ENCODE measurements at regions not wholly inside any gene's neighbourhood (a gene's known extent, or its start where the extent isn't known, plus 50 kb on each side); places are given as distances from the start of the nearest gene placed in this dataset.
"Not testable (repeated sequence)": the region's sequence is repeated elsewhere in the genome, so short reads cannot be mapped to it uniquely, and the experiment has no call there.

GRCh38 chr5:100188778-100189177 is 346.4 kb upstream of the FAM174A start:
- DNase-seq: no peak

GRCh38 chr5:100188339-100188738 is 346.8 kb upstream of the FAM174A start:
- no peak for DNase-seq

GRCh38 chr5:100186181-100186580 is 349.0 kb upstream of the FAM174A start:
- DNase-seq: no peak

DNA sequence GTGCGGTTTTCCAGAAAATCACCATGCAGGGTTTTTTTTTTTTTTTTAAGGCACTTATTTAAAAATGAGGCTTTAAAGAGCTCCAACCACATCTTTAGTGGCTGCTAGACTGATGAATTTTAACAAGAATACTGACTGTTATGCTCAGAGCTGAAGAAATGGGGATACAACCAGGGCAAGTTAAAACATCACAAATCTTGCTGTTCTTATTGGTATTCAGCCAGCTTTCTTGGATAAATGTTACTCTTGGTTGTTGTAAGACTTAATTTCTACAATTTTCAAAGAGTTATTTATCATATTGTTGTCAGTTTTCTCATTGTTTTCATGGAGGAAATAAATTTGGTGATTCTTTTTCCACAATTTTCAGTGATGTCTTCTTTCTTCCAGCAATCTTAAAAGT is 352.8 kb upstream of the FAM174A start:
- no peak for DNase-seq

DNA sequence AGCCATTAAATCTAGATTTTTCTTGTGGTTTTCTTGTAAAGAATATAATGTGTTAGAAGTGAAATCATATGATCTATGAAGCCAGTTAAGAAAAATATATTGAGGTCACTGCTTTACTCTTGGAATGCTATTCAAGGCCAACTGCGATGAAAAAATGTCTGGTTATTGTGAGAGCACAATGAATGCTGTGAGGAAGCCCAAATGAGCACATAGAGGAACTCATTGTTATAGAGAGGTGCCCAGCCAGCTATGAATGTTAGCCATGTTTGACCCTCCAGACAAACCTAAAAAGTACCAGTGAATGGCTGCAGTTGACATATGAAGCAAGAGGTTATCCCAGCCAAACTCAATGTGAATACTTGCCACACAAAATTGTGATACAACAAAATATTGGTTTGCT is 359.8 kb upstream of the FAM174A start:
- no peak for DNase-seq

GRCh38 chr5:100165309-100165708 is 369.9 kb upstream of the FAM174A start:
- DNase-seq: no peak

DNA sequence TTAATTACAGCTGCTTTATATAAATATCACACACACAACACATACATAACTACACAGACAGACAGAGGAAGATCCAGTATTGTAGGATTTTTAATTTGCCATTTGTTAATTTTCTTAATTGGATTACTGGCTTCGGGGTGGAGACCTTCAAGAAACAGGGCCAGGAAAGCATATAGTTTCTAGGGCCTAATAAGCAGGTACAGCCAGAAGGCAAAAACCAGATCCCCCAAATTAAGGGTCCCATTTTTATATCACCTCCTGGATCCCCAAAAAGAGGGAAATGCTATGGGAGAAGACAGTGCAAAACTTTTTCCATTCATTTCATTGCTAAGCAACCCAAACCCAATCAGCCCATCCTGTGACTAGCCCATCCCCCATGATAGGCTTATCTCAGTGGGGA is 373.3 kb upstream of the FAM174A start:
- no peak for DNase-seq

DNA sequence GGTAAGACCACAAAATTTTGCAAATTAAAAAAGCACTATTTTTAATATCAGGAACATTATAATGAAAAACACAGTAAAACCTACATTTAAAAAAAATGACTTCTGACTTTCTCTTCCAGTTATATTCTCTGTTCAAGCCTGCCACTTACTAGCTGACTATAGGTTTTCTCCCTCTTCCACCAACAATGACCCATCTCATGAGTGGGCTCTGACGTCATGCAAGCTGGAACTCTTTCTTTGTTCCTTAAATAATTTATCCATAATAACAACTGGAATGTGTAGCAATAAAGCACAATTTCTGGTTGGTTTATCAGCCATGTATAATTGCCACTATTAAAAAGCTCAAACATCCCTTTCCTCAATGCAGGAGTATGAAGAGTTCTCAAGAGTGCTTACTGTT is 378.1 kb upstream of the FAM174A start:
- no peak for DNase-seq

DNA sequence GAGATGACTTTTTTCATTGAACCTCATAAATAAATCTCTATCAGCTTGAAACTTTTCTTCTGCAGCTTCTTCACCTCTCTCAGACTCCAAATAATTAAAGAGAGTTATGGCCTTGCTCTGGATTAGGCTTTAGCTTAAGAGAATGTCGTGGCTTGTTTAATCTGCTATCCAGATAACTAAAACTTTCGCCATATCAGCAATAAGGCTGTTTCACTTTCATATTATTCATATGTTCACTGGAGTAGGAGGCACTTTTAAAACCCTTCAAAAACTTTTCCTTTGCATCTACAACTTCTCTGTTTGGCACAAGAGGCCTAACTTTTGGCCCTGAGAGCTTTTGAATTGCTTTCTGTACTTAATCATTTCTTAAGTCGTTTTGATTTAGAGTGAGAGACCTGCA is 386.9 kb upstream of the FAM174A start:
- no peak for DNase-seq

DNA sequence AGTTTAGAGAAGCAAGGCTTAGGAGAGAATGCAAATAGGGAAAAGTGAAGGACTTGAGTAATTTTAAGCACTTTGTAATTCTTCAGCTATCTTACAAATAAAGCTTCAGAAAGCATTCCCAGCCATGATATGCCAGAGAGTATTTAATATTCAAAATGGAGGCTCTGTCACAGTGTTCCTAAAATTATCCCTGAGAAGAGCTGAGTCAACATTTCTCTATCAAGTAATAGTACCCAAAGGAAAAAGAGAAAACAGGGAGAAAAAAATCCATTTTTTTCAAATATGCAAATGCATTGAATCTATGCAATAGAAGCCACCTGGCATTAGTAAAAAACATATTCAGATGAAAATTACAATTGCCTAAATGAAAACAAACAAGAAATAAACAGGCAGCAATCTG is 392.6 kb upstream of the FAM174A start:
- no peak for DNase-seq

GRCh38 chr5:100131161-100131560 is 404.0 kb upstream of the FAM174A start:
- DNase-seq: no peak

- DNase-seq: no peak
These were observed 404.9 kb upstream of the FAM174A start for GRCh38 chr5:100130307-100130706.

- no peak for DNase-seq
These were observed 415.3 kb upstream of the FAM174A start for GRCh38 chr5:100119903-100120302.

DNA sequence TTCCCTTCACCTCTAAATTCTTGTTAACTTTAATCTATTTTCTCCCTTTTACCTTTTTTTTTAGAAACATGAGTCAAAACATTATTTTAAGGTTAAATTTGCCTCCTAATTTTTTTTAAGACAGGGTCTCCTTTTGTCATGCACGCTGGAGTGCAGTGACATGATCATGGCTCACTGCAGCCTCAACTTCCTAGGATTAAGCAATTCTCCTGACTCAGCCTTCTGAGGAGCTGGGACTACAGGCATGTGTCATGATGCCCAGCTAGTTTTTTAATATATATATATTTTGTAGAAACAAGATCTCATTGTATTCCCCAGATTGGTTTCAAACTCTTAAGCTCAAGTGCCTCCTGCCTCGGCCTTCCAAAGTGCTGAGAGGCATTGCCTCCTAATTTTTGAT is 424.7 kb upstream of the FAM174A start:
- DNase-seq: no peak

- no peak for DNase-seq
These were observed 426.3 kb upstream of the FAM174A start for GRCh38 chr5:100108883-100109282.

DNA sequence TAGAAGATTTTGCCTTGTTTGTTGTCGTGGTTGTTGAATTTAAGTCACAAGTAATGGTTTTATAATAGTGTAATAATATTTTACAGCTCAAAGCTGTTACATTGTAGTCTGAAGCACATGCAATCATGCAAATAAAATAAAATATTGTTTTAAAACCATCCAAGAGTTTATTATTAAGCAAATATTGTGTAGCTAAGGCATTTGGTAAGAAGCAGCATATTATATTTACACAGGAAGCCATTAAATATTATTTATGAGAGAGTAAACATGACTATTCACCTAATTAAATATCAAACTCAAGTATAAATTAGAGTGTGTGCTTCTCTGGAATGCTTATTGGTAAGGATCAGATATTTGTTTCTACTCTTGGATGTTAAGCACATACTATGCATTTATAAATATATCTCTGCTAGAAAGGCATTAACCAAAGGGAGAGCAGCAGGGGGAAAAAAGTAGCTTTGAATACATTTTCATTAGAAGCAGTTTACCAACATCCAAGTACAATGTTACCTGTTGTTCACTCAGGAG is 431.5 kb upstream of the FAM174A start:
- DNase-seq: not testable (repeated sequence)

DNA sequence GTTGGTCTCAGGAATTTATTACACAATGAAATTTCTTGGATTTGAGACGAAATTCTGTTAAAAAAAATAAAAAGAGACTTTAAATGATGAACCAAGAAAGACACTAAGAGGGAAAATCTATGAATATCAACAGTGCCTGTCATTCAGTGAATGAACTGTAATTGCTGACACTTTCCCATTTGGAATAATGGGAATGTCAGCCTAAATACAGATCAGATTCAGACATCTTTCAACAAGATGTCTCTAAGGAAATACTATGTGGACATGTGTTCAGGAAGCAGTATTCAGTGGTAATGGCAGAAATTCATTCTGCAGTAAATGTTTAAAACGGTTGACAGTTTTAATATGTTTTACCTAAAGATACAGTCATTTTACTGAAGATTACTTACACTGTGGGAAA is 433.7 kb upstream of the FAM174A start:
- DNase-seq: not testable (repeated sequence)

DNA sequence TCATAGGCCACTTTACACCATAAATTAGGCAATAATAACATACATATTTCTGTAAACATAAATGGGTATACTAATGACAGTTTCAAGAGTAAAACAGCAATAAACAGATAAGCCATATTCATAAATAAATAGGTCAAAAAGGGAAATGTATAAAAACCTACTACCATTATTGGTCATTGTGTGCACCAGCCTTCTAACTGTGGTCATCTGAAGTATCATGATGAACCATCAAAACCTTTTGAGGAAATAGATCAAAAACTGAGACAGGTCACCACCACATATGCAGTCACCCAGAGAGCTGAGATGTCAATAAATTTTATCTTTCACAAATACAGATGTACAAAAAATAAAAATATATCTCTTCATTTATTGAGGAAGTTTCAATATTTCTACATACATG is 438.8 kb upstream of the FAM174A start:
- not testable (repeated sequence) for DNase-seq

DNA sequence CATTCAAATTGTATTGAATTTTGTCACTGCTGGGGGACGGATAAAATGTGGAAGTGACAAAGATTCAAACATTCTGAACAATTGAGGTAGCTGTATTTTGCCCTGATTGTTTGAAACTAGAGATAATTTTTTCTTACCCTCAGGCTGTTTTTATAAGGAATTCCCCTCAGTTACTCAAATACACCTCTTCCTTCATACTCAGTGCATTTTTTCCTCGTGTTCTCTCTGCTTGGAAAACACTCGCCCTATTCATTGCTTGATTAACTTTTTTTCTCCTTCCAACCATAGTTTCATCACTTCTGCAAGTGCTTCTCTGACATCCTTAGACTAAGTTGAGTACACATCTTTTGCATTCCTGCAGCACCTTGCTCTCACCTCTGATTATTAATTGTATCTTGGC is 454.5 kb upstream of the FAM174A start:
- DNase-seq: not testable (repeated sequence)

DNA sequence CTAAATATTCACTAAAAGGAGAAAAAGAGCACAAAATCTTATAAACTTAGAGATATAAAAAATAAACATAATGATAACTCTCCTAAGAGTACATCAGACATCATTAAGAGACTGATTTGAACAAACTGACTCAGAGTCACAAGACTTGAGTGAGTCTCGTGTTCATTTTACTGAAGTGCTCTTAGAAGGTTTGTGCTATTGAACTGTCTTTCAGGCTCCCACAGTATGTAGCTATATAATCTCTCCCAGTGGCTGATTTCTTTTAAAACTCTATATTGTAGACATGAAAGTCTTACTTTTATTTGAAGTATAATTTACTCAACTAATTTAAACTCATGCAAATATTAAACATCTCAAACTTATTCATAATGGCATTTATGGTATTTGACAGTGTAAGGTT is 456.0 kb upstream of the FAM174A start:
- not testable (repeated sequence) for DNase-seq

DNA sequence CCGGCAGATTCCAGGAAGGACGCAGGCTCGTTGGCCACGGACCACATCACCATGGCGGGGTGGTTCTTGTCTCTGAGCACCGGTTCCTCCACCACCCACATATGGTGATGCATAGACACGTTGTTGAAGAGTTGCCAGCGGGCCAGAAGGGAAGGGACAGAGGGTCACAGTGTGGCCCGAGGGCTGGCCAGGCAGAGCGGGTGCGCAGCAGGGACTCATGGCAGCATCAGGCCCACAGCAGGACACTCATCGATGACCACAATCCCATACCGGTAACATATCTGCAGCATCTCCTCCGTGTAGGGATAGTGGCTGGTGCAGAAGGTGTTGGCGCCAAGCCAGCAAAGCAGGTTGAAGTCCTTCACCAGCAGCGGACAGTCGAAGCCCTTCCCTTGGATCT is 469.2 kb upstream of the FAM174A start:
- DNase-seq: not testable (repeated sequence)

DNA sequence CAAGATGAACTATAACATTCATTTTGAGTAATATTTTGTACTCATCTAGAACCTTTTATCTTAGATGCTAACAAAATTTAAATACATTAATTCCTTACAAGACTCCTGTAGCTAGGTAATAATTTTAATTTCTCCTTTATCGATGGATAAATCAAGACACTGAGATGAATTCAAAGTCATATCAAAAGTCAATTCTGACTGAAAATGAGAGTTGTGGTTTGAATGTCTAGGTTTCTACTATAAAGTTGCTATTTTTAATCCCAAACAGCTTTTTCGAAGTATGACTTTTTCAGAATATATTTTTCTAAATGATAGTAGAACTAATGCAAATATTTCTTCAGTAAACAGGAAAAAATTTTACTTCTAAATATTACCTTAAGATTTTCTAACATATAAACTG is 491.7 kb upstream of the FAM174A start:
- DNase-seq: no peak

DNA sequence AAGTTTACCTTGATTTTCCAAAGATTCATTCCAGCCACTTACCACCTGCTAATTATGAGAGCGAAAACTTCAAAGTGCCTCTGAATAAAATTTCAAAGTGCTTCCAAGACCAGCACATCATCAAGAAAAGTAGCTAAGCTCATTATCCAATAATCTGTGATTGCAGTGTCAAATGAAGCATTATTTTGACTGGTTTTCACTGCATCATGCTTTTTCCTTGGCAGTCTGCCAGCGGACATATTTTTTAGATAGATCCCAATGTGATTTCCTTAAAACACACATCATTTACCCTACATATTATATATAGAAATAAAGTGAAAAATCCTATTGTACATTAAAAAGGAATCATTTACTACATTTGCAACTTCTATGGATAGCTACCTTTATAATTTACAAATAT is 508.6 kb upstream of the FAM174A start:
- DNase-seq: no peak

GRCh38 chr5:100023536-100023935 is 511.6 kb upstream of the FAM174A start:
- no peak for DNase-seq

DNA sequence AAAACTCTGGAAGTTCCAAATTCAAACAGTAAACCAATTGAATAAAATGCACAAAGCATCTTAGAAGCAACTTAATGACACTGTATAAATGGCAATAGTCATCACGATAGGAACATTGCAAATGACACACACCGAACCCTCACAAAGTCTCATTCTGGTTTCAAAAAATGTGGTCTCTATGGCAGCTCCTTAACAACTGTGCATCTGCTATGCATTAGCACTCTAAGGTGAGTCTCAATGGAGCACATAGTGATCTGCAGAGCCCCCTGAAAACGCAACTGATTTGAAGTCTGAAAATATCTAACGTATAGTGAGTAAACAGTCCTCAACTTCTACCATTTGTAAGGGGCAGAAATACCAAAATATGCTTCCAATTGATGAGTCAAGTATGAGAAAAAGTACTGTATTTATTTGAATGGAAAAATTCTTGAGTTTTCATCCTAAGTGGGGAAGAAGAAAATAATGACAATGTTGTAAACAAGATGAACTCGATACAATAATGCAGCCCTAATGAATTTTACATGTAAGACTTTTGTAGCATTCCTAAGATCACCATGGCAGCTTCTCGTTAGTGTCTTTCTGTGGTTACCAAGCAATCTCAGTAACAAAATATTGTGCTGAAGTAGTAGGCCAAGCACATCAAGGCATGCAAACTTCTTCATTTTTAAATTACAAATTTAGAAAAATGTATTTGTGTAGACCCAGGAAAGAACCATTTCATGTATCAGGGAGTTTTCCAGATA is 517.5 kb upstream of the FAM174A start:
- no peak for DNase-seq

Data from dermis blood vessel endothelial cell (primary cell).